ENCODE measurements at regions not wholly inside any gene's neighbourhood (a gene's known extent, or its start where the extent isn't known, plus 50 kb on each side); places are given as distances from the start of the nearest gene placed in this dataset.

GRCh38 chr10:131657318-131657984 is 243.4 kb upstream of the PPP2R2D start:
- no peak for DNase-seq (ENCODE audit: low read depth)
- Histone ChIP-seq H3K9ac (ENCODE audit: low read length) (no peak overlapping the region), H3K36me3 (ENCODE audit: control insufficient read depth, insufficient read depth, low read length, severe bottlenecking) (no peaks in the 10 kb centered on the region), H3K9me3 (ENCODE audit: control insufficient read depth, low read length) (no peaks in the 10 kb centered on the region), H3K4me3 (ENCODE audit: low read length) (no peak overlapping the region), H3K27me3 (replicated peaks; ENCODE audit: control insufficient read depth, insufficient read depth, low read length) (peaks cover 8% of the 10 kb centered on the region), H3K4me1 (ENCODE audit: control insufficient read depth, insufficient read depth, low read length) (no peaks in the 10 kb centered on the region)

- no peak overlapping the region for H3K9ac ChIP-seq (ENCODE audit: low read length)
- no peaks in the 10 kb centered on the region for H3K9me3 ChIP-seq (ENCODE audit: control insufficient read depth, low read length)
- no peak for DNase-seq (ENCODE audit: low read depth)
- peaks cover 4% of the 10 kb centered on the region for H3K27me3 ChIP-seq (replicated peaks; ENCODE audit: control insufficient read depth, insufficient read depth, low read length)
- no peaks in the 10 kb centered on the region for H3K4me1 ChIP-seq (ENCODE audit: control insufficient read depth, insufficient read depth, low read length)
- no peak overlapping the region for H3K4me3 ChIP-seq (ENCODE audit: low read length)
- H3K36me3 ChIP-seq (ENCODE audit: control insufficient read depth, insufficient read depth, low read length, severe bottlenecking), result no peaks in the 10 kb centered on the region
Observed at GRCh38 chr10:131657985-131658330, 242.8 kb upstream of the PPP2R2D start.

DNA sequence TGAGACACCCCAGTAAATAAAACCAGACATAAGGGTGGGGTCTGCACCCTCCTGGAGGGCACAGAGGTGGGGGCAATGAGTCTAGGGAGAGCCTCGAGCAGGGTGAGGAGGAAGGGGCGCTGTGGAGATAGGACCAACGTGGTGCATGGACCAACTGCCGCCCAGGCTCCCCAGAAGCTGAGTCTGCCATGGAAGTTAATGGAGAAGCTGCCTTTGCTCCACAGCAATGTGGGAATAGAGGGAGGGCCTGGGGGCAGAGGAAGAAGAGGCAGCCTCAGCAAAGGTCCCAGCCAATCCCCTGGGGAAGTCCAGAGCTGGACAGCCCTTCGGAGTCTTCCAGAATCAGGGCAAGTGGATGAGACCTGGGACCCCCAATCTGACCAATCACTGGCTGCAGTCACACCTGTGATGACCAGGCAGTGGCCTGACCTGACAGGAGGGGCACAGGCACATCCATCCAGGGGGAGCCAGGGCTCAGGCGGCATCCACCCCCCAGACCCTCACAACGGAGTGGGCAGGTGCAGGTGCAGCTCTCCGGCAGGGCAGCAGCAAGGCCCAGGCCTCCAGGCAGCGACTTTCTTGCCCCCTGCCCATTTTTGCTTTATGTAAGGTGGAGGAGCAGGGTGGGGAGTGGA is 242.2 kb upstream of the PPP2R2D start:
- Histone ChIP-seq H3K27me3 (replicated peaks; ENCODE audit: control insufficient read depth, insufficient read depth, low read length) (no peaks in the 10 kb centered on the region), H3K9ac (ENCODE audit: low read length) (no peak overlapping the region), H3K4me3 (ENCODE audit: low read length) (no peak overlapping the region), H3K9me3 (ENCODE audit: control insufficient read depth, low read length) (no peaks in the 10 kb centered on the region), H3K36me3 (ENCODE audit: control insufficient read depth, insufficient read depth, low read length, severe bottlenecking) (no peaks in the 10 kb centered on the region), H3K4me1 (ENCODE audit: control insufficient read depth, insufficient read depth, low read length) (no peaks in the 10 kb centered on the region)
- no peak for DNase-seq (ENCODE audit: low read depth)

DNA sequence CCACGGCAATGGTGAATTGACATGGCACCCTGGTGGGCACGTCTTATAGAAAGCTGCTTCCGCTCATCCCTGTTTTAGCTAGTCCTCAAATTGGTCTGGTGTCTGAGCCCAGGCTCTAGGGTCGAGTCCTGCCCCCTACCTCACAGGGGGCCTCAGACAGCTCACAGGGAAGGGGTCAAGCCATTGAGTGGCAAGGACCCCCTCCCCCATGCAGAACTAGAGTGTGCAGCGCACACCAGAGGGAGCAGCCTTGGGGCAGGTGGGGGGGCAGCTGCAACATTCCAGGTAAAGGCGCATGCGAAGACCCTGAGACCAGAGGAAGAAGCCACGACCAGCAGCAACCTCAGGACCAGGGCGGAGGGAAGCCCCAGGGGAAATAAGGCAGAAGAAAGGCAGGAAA is 240.4 kb upstream of the PPP2R2D start:
- DNase-seq (ENCODE audit: low read depth), result no peak
- H3K27me3 ChIP-seq (replicated peaks; ENCODE audit: control insufficient read depth, insufficient read depth, low read length), result no peaks in the 10 kb centered on the region
- H3K4me1 ChIP-seq (ENCODE audit: control insufficient read depth, insufficient read depth, low read length), result no peaks in the 10 kb centered on the region
- no peak overlapping the region for H3K9ac ChIP-seq (ENCODE audit: low read length)
- no peaks in the 10 kb centered on the region for H3K36me3 ChIP-seq (ENCODE audit: control insufficient read depth, insufficient read depth, low read length, severe bottlenecking)
- no peak overlapping the region for H3K4me3 ChIP-seq (ENCODE audit: low read length)
- H3K9me3 ChIP-seq (ENCODE audit: control insufficient read depth, low read length), result peaks cover 6% of the 10 kb centered on the region

GRCh38 chr10:131662851-131663250 is 238.0 kb upstream of the PPP2R2D start:
- H3K9ac ChIP-seq (ENCODE audit: low read length), result no peak overlapping the region
- H3K27me3 ChIP-seq (replicated peaks; ENCODE audit: control insufficient read depth, insufficient read depth, low read length), result no peaks in the 10 kb centered on the region
- H3K4me3 ChIP-seq (ENCODE audit: low read length), result no peak overlapping the region
- no peak for DNase-seq (ENCODE audit: low read depth)
- H3K9me3 ChIP-seq (ENCODE audit: control insufficient read depth, low read length), result peaks cover 11% of the 10 kb centered on the region
- no peaks in the 10 kb centered on the region for H3K36me3 ChIP-seq (ENCODE audit: control insufficient read depth, insufficient read depth, low read length, severe bottlenecking)
- H3K4me1 ChIP-seq (ENCODE audit: control insufficient read depth, insufficient read depth, low read length), result no peaks in the 10 kb centered on the region

GRCh38 chr10:131663351-131663750 is 237.5 kb upstream of the PPP2R2D start:
- no peak for DNase-seq (ENCODE audit: low read depth)
- peaks cover 11% of the 10 kb centered on the region for H3K9me3 ChIP-seq (ENCODE audit: control insufficient read depth, low read length)
- H3K9ac ChIP-seq (ENCODE audit: low read length), result no peak overlapping the region
- H3K36me3 ChIP-seq (ENCODE audit: control insufficient read depth, insufficient read depth, low read length, severe bottlenecking), result no peaks in the 10 kb centered on the region
- H3K27me3 ChIP-seq (replicated peaks; ENCODE audit: control insufficient read depth, insufficient read depth, low read length), result no peaks in the 10 kb centered on the region
- H3K4me3 ChIP-seq (ENCODE audit: low read length), result no peak overlapping the region
- no peaks in the 10 kb centered on the region for H3K4me1 ChIP-seq (ENCODE audit: control insufficient read depth, insufficient read depth, low read length)

GRCh38 chr10:131666091-131666490 is 234.7 kb upstream of the PPP2R2D start:
- Histone ChIP-seq H3K9ac (ENCODE audit: low read length) (no peak overlapping the region), H3K27me3 (replicated peaks; ENCODE audit: control insufficient read depth, insufficient read depth, low read length) (no peaks in the 10 kb centered on the region), H3K4me1 (ENCODE audit: control insufficient read depth, insufficient read depth, low read length) (no peaks in the 10 kb centered on the region), H3K9me3 (ENCODE audit: control insufficient read depth, low read length) (peaks cover 11% of the 10 kb centered on the region), H3K4me3 (ENCODE audit: low read length) (no peak overlapping the region), H3K36me3 (ENCODE audit: control insufficient read depth, insufficient read depth, low read length, severe bottlenecking) (no peaks in the 10 kb centered on the region)
- no peak for DNase-seq (ENCODE audit: low read depth)

- Histone ChIP-seq H3K27me3 (replicated peaks; ENCODE audit: control insufficient read depth, insufficient read depth, low read length) (no peaks in the 10 kb centered on the region), H3K9ac (ENCODE audit: low read length) (no peak overlapping the region), H3K4me3 (ENCODE audit: low read length) (no peak overlapping the region), H3K36me3 (ENCODE audit: control insufficient read depth, insufficient read depth, low read length, severe bottlenecking) (no peaks in the 10 kb centered on the region), H3K4me1 (ENCODE audit: control insufficient read depth, insufficient read depth, low read length) (no peaks in the 10 kb centered on the region), H3K9me3 (ENCODE audit: control insufficient read depth, low read length) (peaks cover 11% of the 10 kb centered on the region)
- no peak for DNase-seq (ENCODE audit: low read depth)
Observed at GRCh38 chr10:131667047-131667446, 233.8 kb upstream of the PPP2R2D start.

GRCh38 chr10:131667561-131667960 is 233.2 kb upstream of the PPP2R2D start:
- DNase-seq (ENCODE audit: low read depth), result no peak
- Histone ChIP-seq H3K9me3 (ENCODE audit: control insufficient read depth, low read length) (peaks cover 11% of the 10 kb centered on the region), H3K4me3 (ENCODE audit: low read length) (no peak overlapping the region), H3K4me1 (ENCODE audit: control insufficient read depth, insufficient read depth, low read length) (no peaks in the 10 kb centered on the region), H3K36me3 (ENCODE audit: control insufficient read depth, insufficient read depth, low read length, severe bottlenecking) (no peaks in the 10 kb centered on the region), H3K9ac (ENCODE audit: low read length) (no peak overlapping the region), H3K27me3 (replicated peaks; ENCODE audit: control insufficient read depth, insufficient read depth, low read length) (no peaks in the 10 kb centered on the region)

GRCh38 chr10:131668903-131669302 is 231.9 kb upstream of the PPP2R2D start:
- Histone ChIP-seq H3K9ac (ENCODE audit: low read length) (no peak overlapping the region), H3K27me3 (replicated peaks; ENCODE audit: control insufficient read depth, insufficient read depth, low read length) (no peaks in the 10 kb centered on the region), H3K36me3 (ENCODE audit: control insufficient read depth, insufficient read depth, low read length, severe bottlenecking) (no peaks in the 10 kb centered on the region), H3K9me3 (ENCODE audit: control insufficient read depth, low read length) (peaks cover 11% of the 10 kb centered on the region), H3K4me3 (ENCODE audit: low read length) (no peak overlapping the region), H3K4me1 (ENCODE audit: control insufficient read depth, insufficient read depth, low read length) (no peaks in the 10 kb centered on the region)
- DNase-seq (ENCODE audit: low read depth), result no peak

DNA sequence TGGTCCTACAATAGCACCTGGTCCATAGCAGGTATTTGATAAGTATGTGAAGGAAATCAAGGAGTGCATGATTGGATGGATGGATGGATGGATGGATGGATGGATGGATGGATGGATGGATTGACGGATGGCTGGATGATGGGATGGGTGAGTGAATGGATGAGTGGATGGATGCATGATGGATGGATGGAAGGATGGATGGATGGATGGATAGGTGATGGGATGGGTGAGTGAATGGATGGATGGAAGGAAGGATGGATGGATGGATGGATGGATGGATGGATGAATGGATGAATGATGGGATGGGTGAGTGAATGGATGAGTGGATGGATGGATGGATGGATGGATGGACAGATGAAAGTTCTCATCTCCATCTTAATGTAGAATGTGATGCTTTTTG is 231.0 kb upstream of the PPP2R2D start:
- Histone ChIP-seq H3K36me3 (ENCODE audit: control insufficient read depth, insufficient read depth, low read length, severe bottlenecking) (no peaks in the 10 kb centered on the region), H3K9me3 (ENCODE audit: control insufficient read depth, low read length) (peaks cover 5% of the 10 kb centered on the region), H3K4me3 (ENCODE audit: low read length) (no peak overlapping the region)

GRCh38 chr10:131670341-131670740 is 230.5 kb upstream of the PPP2R2D start:
- H3K27me3 ChIP-seq (replicated peaks; ENCODE audit: control insufficient read depth, insufficient read depth, low read length), result no peaks in the 10 kb centered on the region
- H3K9me3 ChIP-seq (ENCODE audit: control insufficient read depth, low read length), result peaks cover 5% of the 10 kb centered on the region
- no peak overlapping the region for H3K4me3 ChIP-seq (ENCODE audit: low read length)
- H3K9ac ChIP-seq (ENCODE audit: low read length), result no peak overlapping the region
- H3K4me1 ChIP-seq (ENCODE audit: control insufficient read depth, insufficient read depth, low read length), result no peaks in the 10 kb centered on the region
- H3K36me3 ChIP-seq (ENCODE audit: control insufficient read depth, insufficient read depth, low read length, severe bottlenecking), result no peaks in the 10 kb centered on the region
- DNase-seq (ENCODE audit: low read depth), result no peak

More for the DNA sequence above, 231.0 kb upstream of the PPP2R2D start:
- Histone ChIP-seq H3K27me3 (replicated peaks; ENCODE audit: control insufficient read depth, insufficient read depth, low read length) (no peaks in the 10 kb centered on the region), H3K4me1 (ENCODE audit: control insufficient read depth, insufficient read depth, low read length) (no peaks in the 10 kb centered on the region), H3K9ac (ENCODE audit: low read length) (no peak overlapping the region)
- no peak for DNase-seq (ENCODE audit: low read depth)

Measured in adipocyte (in vitro differentiated cells).